HG03097 (cell line): ENCODE measurements at regions not wholly inside any gene's neighbourhood (a gene's known extent, or its start where the extent isn't known, plus 50 kb on each side); places are given as distances from the start of the nearest gene placed in this dataset.
"Not testable (repeated sequence)": the region's sequence is repeated elsewhere in the genome, so short reads cannot be mapped to it uniquely, and the experiment has no call there.

Source experiments
- ATAC-seq: cut with Tn5 transposase; IDR thresholded peaks from one replicate; pipeline ENCODE4 v1.9.1; 2021; ENCODE audit not compliant: unreplicated experiment, low FRiP score

DNA sequence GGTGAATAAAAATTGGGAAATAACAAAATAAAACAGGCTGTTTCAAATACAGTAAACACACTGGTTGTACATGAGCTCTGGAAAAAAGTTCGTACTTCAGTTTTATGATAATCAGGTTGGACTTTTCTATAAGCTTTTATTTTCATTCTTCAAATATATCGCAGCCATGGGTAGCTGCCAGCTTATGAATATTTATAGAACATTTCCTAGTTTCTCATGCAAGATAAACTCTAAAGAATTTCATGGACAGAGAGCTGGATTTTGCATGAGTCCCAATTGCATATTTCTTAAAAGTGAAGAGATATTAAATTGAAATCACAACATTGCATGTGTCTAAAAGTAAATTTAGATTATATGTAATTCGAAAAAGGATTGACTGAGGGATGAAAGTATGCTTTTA is 827.6 kb downstream of the SLC6A15 start:
- no peak for ATAC-seq

GRCh38 chr12:84079626-84080025 is 833.0 kb downstream of the SLC6A15 start:
- no peak for ATAC-seq

DNA sequence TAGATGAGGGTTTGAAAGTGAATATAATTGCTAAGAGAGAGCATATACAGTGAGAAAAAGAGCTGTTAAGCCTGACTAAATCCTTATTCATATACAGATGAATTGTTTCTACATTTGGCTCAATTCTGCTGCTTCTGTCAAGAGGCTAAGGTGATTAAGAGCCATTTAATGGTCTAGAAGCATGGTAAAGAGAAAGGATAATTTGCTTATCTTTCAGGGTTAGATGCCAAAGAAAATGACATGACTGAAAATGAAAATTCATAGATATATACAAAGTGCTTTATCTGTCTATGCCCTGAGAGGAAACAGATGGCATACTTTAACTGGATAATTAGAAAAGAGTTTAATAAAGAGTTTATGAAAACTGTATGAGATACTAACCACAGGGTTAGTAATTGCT is 834.9 kb downstream of the SLC6A15 start:
- no peak for ATAC-seq

DNA sequence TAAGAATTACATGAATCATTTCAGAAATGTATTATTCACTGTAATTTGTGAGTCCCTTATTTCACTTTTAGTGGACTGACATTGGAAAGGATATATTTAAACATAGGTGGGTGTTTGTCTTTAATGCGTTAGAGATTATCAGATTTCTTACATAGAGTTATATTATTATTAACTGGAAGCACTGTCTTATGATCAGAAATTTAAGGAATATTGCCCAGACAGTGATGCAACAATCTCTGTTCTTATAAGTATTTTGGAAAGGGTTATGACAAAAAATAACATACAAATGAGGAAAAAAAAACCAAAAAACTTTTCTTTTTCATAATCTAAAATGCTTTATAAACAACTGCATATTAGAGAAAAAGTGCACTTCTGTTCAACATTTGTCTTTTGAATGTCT is 836.6 kb downstream of the SLC6A15 start:
- no peak for ATAC-seq

- no peak for ATAC-seq
Observed at GRCh38 chr12:84073401-84073800, 839.2 kb downstream of the SLC6A15 start.

GRCh38 chr12:84072961-84073360 is 839.6 kb downstream of the SLC6A15 start:
- ATAC-seq = no peak

- no peak for ATAC-seq
Observed at GRCh38 chr12:84070292-84070691, 842.3 kb downstream of the SLC6A15 start.

DNA sequence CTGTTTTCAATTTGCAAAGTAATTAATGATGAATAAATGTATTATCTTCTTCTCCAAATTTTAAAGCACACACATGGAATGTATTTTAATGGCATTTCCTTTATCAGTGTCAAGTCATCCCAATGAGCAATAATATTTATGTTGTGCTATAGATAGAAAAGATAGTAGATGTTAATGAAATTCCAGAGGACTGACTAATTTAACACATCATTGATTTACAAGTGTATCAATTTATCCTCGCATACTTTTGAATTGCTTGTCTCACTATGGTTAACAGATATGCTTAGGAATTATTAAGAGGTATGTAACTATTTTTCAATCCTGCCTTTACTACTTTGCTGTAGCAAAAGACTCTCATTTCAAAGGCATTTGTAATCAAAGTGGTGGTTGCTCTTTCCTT is 842.9 kb downstream of the SLC6A15 start:
- ATAC-seq = no peak

GRCh38 chr12:84069198-84069597 is 843.4 kb downstream of the SLC6A15 start:
- ATAC-seq = no peak

- ATAC-seq = no peak
Observed at GRCh38 chr12:84058136-84058535, 854.5 kb downstream of the SLC6A15 start.

GRCh38 chr12:84054811-84055210 is 857.8 kb downstream of the SLC6A15 start:
- no peak for ATAC-seq

- ATAC-seq = no peak
Observed at GRCh38 chr12:84047881-84048280, 864.7 kb downstream of the SLC6A15 start.

DNA sequence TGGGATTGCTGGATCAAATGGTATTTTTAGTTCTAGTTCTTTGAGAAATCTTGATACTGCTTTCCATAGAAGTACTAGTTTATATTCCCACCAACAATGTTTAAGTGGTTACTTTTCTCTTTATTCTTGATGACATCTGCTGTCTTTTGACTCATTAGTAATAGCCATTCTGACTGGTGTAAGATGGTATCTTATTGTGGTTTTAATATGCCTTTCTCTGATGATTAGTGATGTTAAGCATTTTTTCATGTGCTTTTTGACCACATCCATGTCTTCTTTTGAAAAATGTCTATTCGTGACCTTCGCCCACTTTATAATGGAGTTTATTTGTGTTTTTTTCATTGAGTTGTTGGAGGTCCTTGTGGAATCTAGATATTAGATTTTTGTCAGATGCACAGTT is 865.7 kb downstream of the SLC6A15 start:
- ATAC-seq = no peak

DNA sequence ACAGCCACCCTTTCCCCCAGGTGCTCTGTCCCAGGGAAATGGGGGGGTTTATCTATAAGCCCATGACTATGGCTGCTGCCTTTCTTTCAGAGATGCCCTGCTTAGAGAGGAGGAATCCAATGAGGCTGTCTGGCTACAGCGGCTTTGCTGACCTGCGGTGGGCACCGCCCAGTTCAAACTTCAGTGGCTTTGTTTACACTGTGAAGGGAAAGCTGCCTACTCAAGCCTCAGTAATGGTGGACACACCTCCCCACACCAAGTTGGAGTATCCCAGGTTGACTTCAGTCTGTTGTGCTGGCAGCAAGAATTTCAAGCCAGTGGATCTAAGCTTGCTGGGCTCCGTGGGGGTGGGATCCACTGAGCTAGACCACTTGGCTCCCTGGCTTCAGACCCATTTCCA is 869.2 kb downstream of the SLC6A15 start:
- no peak for ATAC-seq

GRCh38 chr12:84038242-84038641 is 874.4 kb downstream of the SLC6A15 start:
- no peak for ATAC-seq

GRCh38 chr12:84036912-84037311 is 875.7 kb downstream of the SLC6A15 start:
- no peak for ATAC-seq

DNA sequence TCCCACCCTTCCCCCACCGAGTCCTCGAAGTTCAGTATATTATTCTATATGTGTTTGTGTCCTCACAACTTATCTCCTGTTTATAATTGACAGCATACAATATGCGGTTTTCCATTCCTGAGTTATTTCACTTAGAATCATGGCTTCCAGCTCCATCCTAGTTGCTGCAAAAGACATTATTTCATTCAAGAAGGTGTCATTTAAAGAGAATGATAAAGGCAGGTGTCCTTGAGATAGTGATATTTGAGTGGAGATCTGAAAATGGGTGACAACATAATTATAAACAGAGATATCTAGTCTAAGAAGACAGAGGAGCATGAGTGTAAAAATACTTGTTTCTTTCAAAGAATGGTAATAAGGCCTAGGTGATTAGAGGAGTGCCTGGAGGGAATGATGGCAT is 876.8 kb downstream of the SLC6A15 start:
- no peak for ATAC-seq

DNA sequence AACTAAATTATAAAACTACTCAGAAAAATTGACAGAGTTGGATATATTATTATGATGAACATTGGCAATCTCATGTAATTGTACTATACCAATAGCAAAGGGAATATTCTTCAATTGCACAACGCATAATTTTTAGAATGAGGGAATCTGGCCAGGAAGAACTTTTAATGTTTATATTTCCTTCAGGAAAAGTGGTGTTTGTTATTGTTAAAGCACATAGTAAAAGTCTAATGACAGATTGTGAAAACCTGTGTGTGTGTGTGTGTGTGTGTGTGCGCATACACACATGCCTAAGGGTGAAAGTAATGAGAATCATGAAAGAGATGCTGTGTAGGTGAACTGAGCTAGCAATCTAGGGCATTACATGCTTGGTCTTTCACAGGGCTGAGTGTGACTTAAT is 877.7 kb downstream of the SLC6A15 start:
- ATAC-seq = no peak

DNA sequence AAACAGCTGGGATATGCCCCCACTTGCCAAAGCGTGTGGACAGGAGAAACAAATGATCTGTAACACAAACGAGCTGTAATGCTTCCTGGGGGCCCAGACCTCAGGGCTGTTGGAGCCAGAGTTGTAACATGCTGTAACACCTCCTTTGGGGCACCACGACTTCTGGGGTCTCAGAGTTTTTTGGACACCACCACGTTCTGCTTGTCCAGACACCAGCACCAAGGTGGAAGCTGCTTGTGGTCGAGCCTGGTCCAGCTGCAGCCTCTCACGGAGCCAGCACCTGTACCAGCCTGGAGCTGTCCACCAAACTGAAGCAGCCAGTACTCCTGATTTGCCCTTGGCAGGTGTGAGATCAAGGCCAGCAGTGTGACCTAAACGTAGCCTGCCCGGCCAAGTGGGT is 879.4 kb downstream of the SLC6A15 start:
- no peak for ATAC-seq

- ATAC-seq = not testable (repeated sequence)
Observed at GRCh38 chr12:84018556-84019179, 893.9 kb downstream of the SLC6A15 start.

GRCh38 chr12:84016956-84017355 is 895.6 kb downstream of the SLC6A15 start:
- no peak for ATAC-seq

- no peak for ATAC-seq
Observed at GRCh38 chr12:83997423-83997822, 915.2 kb downstream of the SLC6A15 start.

- no peak for ATAC-seq
Observed at GRCh38 chr12:83996671-83997070, 915.9 kb downstream of the SLC6A15 start.
